Peyer's patch (tissue), 4 donors: ENCODE measurements at regions not wholly inside any gene's neighbourhood (a gene's known extent, or its start where the extent isn't known, plus 50 kb on each side); places are given as distances from the start of the nearest gene placed in this dataset.

Experiments used
- POLR2A ChIP-seq, 2 donors: fragments of 450-650 bp; IDR thresholded peaks; one replicate each; pipeline ENCODE4 v1.5.1; 2017; ENCODE audit warnings: antibody characterized with exemption in 2 of 2, mild to moderate bottlenecking in 2 of 2, moderate library complexity in 2 of 2
- TF ChIP-seq, protein P1 (sequence below), 6 experiments: fragments of 450-650 bp in 4 of 6; fragments of 200-600 bp in 2 of 6; sonication (generic) in 1 of 6; IDR thresholded peaks; one replicate each; pipeline ENCODE4 v1.5.1; 2017 to 2019; ENCODE audit warnings: antibody characterized with exemption in 6 of 6, mild to moderate bottlenecking in 3 of 6, moderate library complexity in 1 of 6

DNA sequence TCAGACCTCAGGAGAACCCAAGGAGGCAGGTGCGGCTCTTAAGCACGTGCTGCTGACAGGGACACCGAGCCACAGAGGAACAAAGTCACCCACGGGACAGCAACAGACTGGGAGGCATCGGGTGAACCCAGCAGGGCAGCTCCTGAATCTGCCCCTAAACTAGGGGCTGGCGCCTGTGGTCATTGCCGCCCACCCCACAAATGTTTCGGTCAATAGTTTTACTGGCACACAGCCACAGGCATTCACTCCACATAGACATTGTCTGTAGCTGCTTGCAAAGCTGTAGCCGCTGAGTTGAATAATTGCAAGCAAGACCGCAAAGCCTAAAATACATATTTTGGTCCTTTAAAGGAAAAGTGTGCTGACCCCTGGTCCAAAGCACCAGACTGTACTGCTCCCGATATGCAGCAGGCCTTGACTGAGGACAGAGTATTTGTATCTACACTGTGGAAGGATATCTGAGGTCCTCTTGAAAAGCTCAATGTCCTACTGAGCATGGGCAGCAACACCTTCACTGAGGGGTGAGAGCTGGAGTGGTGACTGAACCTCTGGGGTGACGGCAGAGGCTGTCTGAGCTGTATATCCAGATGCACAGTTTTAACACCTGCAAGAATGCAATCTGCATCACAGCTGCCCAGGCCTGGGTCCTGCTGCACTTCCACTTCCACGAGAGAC is 310.3 kb downstream of the THBS2 start:
- TF ChIP-seq, protein P1, sequence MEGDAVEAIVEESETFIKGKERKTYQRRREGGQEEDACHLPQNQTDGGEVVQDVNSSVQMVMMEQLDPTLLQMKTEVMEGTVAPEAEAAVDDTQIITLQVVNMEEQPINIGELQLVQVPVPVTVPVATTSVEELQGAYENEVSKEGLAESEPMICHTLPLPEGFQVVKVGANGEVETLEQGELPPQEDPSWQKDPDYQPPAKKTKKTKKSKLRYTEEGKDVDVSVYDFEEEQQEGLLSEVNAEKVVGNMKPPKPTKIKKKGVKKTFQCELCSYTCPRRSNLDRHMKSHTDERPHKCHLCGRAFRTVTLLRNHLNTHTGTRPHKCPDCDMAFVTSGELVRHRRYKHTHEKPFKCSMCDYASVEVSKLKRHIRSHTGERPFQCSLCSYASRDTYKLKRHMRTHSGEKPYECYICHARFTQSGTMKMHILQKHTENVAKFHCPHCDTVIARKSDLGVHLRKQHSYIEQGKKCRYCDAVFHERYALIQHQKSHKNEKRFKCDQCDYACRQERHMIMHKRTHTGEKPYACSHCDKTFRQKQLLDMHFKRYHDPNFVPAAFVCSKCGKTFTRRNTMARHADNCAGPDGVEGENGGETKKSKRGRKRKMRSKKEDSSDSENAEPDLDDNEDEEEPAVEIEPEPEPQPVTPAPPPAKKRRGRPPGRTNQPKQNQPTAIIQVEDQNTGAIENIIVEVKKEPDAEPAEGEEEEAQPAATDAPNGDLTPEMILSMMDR (IDR thresholded peaks at IDR 0.05): no peak
- TF ChIP-seq POLR2A (IDR thresholded peaks at IDR 0.05): no peak
